ENCODE measurements at regions not wholly inside any gene's neighbourhood (a gene's known extent, or its start where the extent isn't known, plus 50 kb on each side); places are given as distances from the start of the nearest gene placed in this dataset.
"Not testable (repeated sequence)": the region's sequence is repeated elsewhere in the genome, so short reads cannot be mapped to it uniquely, and the experiment has no call there.

- H3K27me3 ChIP-seq (ENCODE audit: insufficient read depth); H3K4me3 ChIP-seq; H4K20me1 ChIP-seq (replicated peaks; ENCODE audit: insufficient read depth); H3K4me3 Mint-ChIP-seq; H3K4me1 Mint-ChIP-seq; H3F3A ChIP-seq (replicated peaks; ENCODE audit: low read depth); H3K36me3 ChIP-seq (ENCODE audit: insufficient read depth); H3K27ac ChIP-seq (ENCODE audit: low read depth); H3K4me2 ChIP-seq; DNase-seq (ENCODE audit: low spot score); H3K9me2 ChIP-seq (ENCODE audit: insufficient read depth); H3K4me1 ChIP-seq (ENCODE audit: insufficient read depth); H3K27me3 Mint-ChIP-seq (ENCODE audit: insufficient read depth, low read depth, poor library complexity); H3K79me2 ChIP-seq (replicated peaks; ENCODE audit: insufficient read depth); H2AFZ ChIP-seq; H3K27ac Mint-ChIP-seq; ATAC-seq: not testable (repeated sequence)
- Mint-ChIP-seq H3K36me3 (ENCODE audit: low read depth) (peaks cover 26% of the 10 kb centered on the region), H3K9me3 (peaks cover 35% of the 10 kb centered on the region)
Measured at GRCh38 chr2:187636731-187637391, 82.6 kb upstream of the TFPI start.

GRCh38 chr2:187637392-187637740, 83.1 kb upstream of the TFPI start:
- not testable (repeated sequence) for H3K27ac Mint-ChIP-seq; ATAC-seq; H3K4me1 ChIP-seq (ENCODE audit: insufficient read depth); H3K4me2 ChIP-seq; H3K36me3 ChIP-seq (ENCODE audit: insufficient read depth); DNase-seq (ENCODE audit: low spot score); H3K79me2 ChIP-seq (replicated peaks; ENCODE audit: insufficient read depth); H3F3A ChIP-seq (replicated peaks; ENCODE audit: low read depth); H4K20me1 ChIP-seq (replicated peaks; ENCODE audit: insufficient read depth); H3K9me2 ChIP-seq (ENCODE audit: insufficient read depth); H3K4me3 Mint-ChIP-seq; H3K27ac ChIP-seq (ENCODE audit: low read depth); H2AFZ ChIP-seq; H3K4me3 ChIP-seq; H3K27me3 ChIP-seq (ENCODE audit: insufficient read depth); H3K27me3 Mint-ChIP-seq (ENCODE audit: insufficient read depth, low read depth, poor library complexity); H3K4me1 Mint-ChIP-seq
- peaks cover 26% of the 10 kb centered on the region for H3K36me3 Mint-ChIP-seq (ENCODE audit: low read depth)
- peaks cover 35% of the 10 kb centered on the region for H3K9me3 Mint-ChIP-seq

GRCh38 chr2:187637771-187638170, 83.5 kb upstream of the TFPI start:
- not testable (repeated sequence) for DNase-seq (ENCODE audit: low spot score); H4K20me1 ChIP-seq (replicated peaks; ENCODE audit: insufficient read depth); H3K4me1 ChIP-seq (ENCODE audit: insufficient read depth); H3K27me3 ChIP-seq (ENCODE audit: insufficient read depth); H3F3A ChIP-seq (replicated peaks; ENCODE audit: low read depth); H3K4me3 Mint-ChIP-seq; ATAC-seq; H3K79me2 ChIP-seq (replicated peaks; ENCODE audit: insufficient read depth); H3K4me3 ChIP-seq; H2AFZ ChIP-seq; H3K27ac ChIP-seq (ENCODE audit: low read depth); H3K4me2 ChIP-seq; H3K36me3 ChIP-seq (ENCODE audit: insufficient read depth); H3K4me1 Mint-ChIP-seq; H3K27ac Mint-ChIP-seq; H3K27me3 Mint-ChIP-seq (ENCODE audit: insufficient read depth, low read depth, poor library complexity); H3K9me2 ChIP-seq (ENCODE audit: insufficient read depth)
- Mint-ChIP-seq H3K9me3 (peaks cover 35% of the 10 kb centered on the region), H3K36me3 (ENCODE audit: low read depth) (peaks cover 26% of the 10 kb centered on the region)

GRCh38 chr2:187638840-187639239, 84.6 kb upstream of the TFPI start:
- no peak overlapping the region for H2AFZ ChIP-seq
- Mint-ChIP-seq H3K4me3 (no peak overlapping the region), H3K9me3 (peaks cover 35% of the 10 kb centered on the region), H3K27ac (no peak overlapping the region), H3K27me3 (ENCODE audit: insufficient read depth, low read depth, poor library complexity) (peaks cover 4% of the 10 kb centered on the region), H3K4me1 (no peaks in the 10 kb centered on the region), H3K36me3 (ENCODE audit: low read depth) (peaks cover 26% of the 10 kb centered on the region)
- H3K4me3 ChIP-seq, result no peak overlapping the region
- H3K79me2 ChIP-seq (replicated peaks; ENCODE audit: insufficient read depth), result no peaks in the 10 kb centered on the region
- H3F3A ChIP-seq (replicated peaks; ENCODE audit: low read depth), result no peaks in the 10 kb centered on the region
- no peak overlapping the region for H3K27ac ChIP-seq (ENCODE audit: low read depth)
- no peaks in the 10 kb centered on the region for H3K4me1 ChIP-seq (ENCODE audit: insufficient read depth)
- H3K36me3 ChIP-seq (ENCODE audit: insufficient read depth), result no peaks in the 10 kb centered on the region
- H3K27me3 ChIP-seq (ENCODE audit: insufficient read depth), result no peaks in the 10 kb centered on the region
- no peak for ATAC-seq
- H4K20me1 ChIP-seq (replicated peaks; ENCODE audit: insufficient read depth), result no peaks in the 10 kb centered on the region
- no peak for DNase-seq (ENCODE audit: low spot score)
- no peaks in the 10 kb centered on the region for H3K9me2 ChIP-seq (ENCODE audit: insufficient read depth)
- H3K4me2 ChIP-seq, result no peak overlapping the region
- TF ChIP-seq ZNF462 (CRISPR knock-in tag; IDR thresholded peaks at IDR 0.05) (no peak), ZNF331 (CRISPR knock-in tag; IDR thresholded peaks at IDR 0.05; ENCODE audit: low read depth) (no peak), EZH2 (IDR thresholded peaks at IDR 0.05; ENCODE audit: low read depth, unreplicated experiment) (no peak), ZNF114 (CRISPR knock-in tag; IDR thresholded peaks at IDR 0.05) (no peak), ETS1 (IDR thresholded peaks at IDR 0.05) (no peak)
